ENCODE measurements at regions not wholly inside any gene's neighbourhood (a gene's known extent, or its start where the extent isn't known, plus 50 kb on each side); places are given as distances from the start of the nearest gene placed in this dataset.
"Not testable (repeated sequence)": the region's sequence is repeated elsewhere in the genome, so short reads cannot be mapped to it uniquely, and the experiment has no call there.

GRCh38 chr13:105847527-105848291 lies 687.8 kb downstream of the EFNB2 start:
- DNase-seq (ENCODE audit: low read depth), result no peak

- DNase-seq (ENCODE audit: low read depth), result no peak
Measured at GRCh38 chr13:105846923-105847322, 688.5 kb downstream of the EFNB2 start.

- no peak for DNase-seq (ENCODE audit: low read depth)
Measured at GRCh38 chr13:105841286-105841685, 694.2 kb downstream of the EFNB2 start.

- no peak for DNase-seq (ENCODE audit: low read depth)
Measured at GRCh38 chr13:105838231-105838630, 697.2 kb downstream of the EFNB2 start.

GRCh38 chr13:105837295-105837694 lies 698.2 kb downstream of the EFNB2 start:
- not testable (repeated sequence) for DNase-seq (ENCODE audit: low read depth)

GRCh38 chr13:105830821-105831220 lies 704.6 kb downstream of the EFNB2 start:
- DNase-seq (ENCODE audit: low read depth), result no peak

- no peak for DNase-seq (ENCODE audit: low read depth)
Measured at GRCh38 chr13:105827111-105827809, 708.2 kb downstream of the EFNB2 start.

GRCh38 chr13:105825071-105825470 lies 710.4 kb downstream of the EFNB2 start:
- DNase-seq (ENCODE audit: low read depth), result no peak

GRCh38 chr13:105821337-105821736 lies 714.1 kb downstream of the EFNB2 start:
- no peak for DNase-seq (ENCODE audit: low read depth)

- no peak for DNase-seq (ENCODE audit: low read depth)
Measured at GRCh38 chr13:105820415-105820814, 715.0 kb downstream of the EFNB2 start.

- no peak for DNase-seq (ENCODE audit: low read depth)
Measured at GRCh38 chr13:105817498-105817897, 718.0 kb downstream of the EFNB2 start.

- no peak for DNase-seq (ENCODE audit: low read depth)
Measured at GRCh38 chr13:105816994-105817393, 718.5 kb downstream of the EFNB2 start.

GRCh38 chr13:105814902-105815250 lies 720.6 kb downstream of the EFNB2 start:
- DNase-seq (ENCODE audit: low read depth), result no peak

- DNase-seq (ENCODE audit: low read depth), result no peak
Measured at GRCh38 chr13:105814219-105814901, 721.1 kb downstream of the EFNB2 start.

GRCh38 chr13:105806628-105806920 lies 728.9 kb downstream of the EFNB2 start:
- DNase-seq (ENCODE audit: low read depth), result no peak

GRCh38 chr13:105805892-105806627 lies 729.4 kb downstream of the EFNB2 start:
- DNase-seq (ENCODE audit: low read depth), result no peak

GRCh38 chr13:105804561-105805190 lies 730.8 kb downstream of the EFNB2 start:
- DNase-seq (ENCODE audit: low read depth), result no peak

- DNase-seq (ENCODE audit: low read depth), result no peak
Measured at GRCh38 chr13:105799155-105799554, 736.3 kb downstream of the EFNB2 start.

- no peak for DNase-seq (ENCODE audit: low read depth)
Measured at GRCh38 chr13:105798541-105798940, 736.9 kb downstream of the EFNB2 start.

GRCh38 chr13:105796081-105796480 lies 739.4 kb downstream of the EFNB2 start:
- DNase-seq (ENCODE audit: low read depth), result no peak

GRCh38 chr13:105790923-105791322 lies 744.5 kb downstream of the EFNB2 start:
- DNase-seq (ENCODE audit: low read depth), result no peak

GRCh38 chr13:105788530-105788929 lies 746.9 kb downstream of the EFNB2 start:
- DNase-seq (ENCODE audit: low read depth), result no peak

Data from GM04503 (cell line).